CD1c-positive myeloid dendritic cell (primary cell): ENCODE measurements at regions not wholly inside any gene's neighbourhood (a gene's known extent, or its start where the extent isn't known, plus 50 kb on each side); places are given as distances from the start of the nearest gene placed in this dataset.
"Not testable (repeated sequence)": the region's sequence is repeated elsewhere in the genome, so short reads cannot be mapped to it uniquely, and the experiment has no call there.

Experiments
- DNase-seq: peaks from one replicate; pipeline ENCODE4 v3.0.0-alpha.2; 2016; ENCODE audit errors: extremely low spot score

DNA sequence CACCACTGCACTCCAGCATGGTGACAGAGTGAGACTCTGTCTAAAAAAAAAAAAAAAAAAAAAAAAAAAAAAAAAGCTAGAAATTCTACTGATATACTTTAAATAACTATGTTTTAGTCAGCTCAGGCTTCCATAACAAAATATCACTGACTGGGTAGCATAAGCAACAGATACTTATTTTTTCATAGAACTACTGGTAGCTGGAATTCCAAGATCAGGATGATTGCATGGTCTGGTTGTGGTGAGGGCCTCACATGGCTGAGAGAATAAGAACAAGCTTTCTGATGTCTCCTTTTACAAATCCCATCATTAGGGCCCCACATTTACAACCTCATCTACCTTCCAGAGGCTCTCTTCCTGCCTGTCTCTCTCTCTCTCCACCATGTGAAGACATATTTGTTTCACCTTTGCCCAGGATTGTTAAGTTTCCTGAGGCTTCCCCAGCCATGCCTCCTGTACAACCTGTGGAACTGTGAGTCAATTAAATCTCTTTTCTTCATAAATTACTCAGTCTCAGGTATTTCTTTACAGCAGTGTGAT lies 126.7 kb upstream of the SEMA3C start:
- no peak for DNase-seq

DNA sequence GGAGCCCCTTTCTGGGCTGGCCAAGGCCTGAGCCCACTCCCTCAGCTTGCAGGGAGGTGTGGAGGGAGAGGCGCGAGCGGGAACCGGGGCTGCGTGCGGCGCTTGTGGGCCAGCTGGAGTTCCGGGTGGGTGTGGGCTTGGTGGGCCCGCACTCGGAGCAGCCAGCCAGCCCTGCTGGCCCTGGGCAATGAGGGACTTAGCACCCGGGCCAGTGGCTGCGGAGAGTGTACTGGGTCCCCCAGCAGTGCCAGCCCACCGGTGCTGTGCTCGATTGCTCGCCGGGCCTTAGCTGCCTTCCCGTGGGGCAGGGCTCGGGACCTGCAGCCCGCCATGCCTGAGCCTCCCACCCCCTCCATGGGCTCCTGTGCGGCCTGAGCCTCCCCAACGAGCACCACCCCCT lies 123.8 kb upstream of the SEMA3C start:
- DNase-seq, result not testable (repeated sequence)

DNA sequence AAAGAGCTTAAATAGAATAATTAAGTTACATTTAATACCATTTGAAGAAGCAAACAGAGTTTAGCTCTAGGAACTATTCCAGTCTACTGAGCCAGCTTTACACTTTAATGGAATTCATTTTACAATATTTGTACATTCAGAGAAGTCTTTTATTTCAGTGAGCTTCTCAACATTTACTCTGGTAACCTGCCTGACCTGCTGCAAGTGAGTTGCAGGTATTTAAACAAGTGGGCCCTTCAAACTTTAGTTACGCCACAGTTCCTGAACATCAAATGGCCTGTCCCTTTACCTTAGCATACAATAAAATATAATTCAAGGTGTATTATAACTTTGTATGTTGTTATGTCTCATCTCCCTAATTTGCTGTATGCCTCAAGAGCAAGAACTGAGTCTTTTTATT lies 121.6 kb upstream of the SEMA3C start:
- DNase-seq, result no peak

DNA sequence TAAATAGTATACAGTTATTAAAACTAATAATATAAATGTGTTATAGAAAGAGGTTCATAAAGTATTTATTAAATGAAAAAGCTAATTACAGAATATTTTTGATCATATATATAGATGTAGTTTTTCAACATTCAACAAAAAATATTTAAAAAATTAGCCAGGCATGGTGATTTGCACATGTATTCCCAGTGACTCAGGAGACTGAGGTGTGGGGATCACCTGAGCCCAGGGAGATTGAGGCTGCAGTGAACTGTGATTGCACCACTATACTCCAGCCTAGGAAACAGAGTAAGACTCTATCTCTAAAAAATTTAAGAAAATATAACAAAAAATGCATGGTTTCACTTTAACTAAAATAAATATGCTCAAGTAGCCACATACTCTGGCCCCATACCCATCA lies 118.0 kb upstream of the SEMA3C start:
- DNase-seq, result no peak

DNA sequence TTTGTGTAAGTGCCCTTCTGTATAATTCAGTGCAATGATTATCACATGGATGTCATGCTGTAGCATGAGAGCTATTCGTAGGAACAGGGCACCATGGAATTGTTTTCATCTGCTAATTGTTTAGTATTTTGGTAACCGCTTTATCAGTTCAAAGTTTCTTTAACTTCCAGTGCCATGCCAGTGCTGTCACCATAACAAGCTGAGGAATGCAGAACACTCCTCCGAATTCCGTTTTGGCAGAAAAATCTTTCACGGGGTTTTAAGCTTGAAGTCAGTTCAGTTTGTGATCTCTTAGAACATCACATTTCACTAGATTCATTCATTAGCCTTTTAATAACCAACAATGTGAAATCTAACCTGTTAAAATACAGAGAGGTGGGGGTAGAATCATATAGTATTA lies 117.2 kb upstream of the SEMA3C start:
- DNase-seq, result no peak

DNA sequence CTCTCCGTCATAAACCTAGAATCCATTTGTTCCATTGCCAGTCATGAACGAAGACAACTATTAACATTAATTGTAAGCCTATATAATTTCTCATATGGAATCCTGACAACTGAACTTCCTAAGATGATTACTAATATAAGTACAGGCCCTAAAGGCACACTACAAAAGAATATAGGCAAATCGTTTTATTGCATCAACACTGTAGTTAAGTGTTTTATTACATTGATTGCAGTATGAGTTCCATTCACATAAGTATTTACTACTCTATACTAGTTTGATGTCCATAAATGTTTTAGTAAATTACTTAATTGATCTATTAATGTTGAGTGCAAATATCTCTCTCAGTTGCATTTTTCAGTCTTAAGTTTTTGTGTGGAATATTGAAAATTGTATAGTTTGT lies 113.1 kb upstream of the SEMA3C start:
- DNase-seq, result no peak

DNA sequence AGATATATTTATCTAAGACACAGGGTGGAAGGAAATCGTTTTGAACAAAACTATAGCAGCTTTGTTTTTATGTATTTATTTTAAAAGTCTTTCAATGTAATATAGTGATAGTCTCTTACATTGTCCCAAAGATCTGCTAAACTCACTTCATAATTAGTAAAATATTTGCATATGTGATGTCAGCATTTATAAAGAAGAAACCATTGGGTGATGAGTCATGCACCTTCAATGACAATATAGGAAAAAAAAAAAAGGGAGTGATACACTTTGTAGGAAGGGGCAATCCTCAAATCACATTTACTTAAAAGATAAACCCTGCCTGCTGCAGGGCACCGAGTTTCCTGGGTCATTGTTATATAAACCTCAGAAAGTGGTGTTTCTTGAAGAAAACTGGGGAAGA lies 112.4 kb upstream of the SEMA3C start:
- DNase-seq, result no peak

DNA sequence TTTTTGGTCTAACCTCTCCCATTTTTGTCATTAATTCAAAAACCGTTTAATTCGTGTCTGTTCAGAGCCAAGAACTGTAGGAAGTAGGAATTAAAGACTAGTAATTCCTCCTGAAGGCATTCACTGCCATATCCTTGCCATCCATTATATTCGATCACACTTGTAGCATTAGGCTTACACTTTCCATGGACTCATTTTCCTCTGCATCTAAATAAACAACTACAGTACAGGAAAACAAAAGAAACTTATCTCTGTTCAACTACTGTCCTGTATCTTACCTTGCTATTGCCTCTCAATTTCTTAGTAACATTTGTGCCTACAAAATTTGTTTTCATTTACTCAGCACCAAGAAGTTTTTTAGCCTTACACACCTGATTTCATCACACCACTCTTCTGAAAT lies 111.6 kb upstream of the SEMA3C start:
- DNase-seq, result no peak

DNA sequence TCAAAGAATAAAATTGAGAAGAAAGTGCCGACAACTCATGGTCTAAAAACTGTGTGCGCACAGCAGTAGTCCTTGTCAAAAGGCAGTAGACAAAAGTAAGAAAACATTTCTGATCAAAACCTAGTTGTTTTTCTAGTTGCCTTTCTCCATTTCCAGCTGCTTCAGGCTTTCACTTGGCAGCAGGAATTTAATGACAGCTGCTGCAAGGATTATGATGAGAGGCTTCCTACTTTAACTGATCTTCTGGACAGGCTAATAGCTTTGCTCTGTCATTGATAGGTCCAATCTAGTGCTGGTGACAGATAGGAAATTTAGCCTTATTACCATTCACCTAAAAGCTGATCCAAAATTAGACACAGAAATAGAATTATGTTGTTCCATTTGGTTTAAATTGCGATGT lies 110.7 kb upstream of the SEMA3C start:
- DNase-seq, result no peak

DNA sequence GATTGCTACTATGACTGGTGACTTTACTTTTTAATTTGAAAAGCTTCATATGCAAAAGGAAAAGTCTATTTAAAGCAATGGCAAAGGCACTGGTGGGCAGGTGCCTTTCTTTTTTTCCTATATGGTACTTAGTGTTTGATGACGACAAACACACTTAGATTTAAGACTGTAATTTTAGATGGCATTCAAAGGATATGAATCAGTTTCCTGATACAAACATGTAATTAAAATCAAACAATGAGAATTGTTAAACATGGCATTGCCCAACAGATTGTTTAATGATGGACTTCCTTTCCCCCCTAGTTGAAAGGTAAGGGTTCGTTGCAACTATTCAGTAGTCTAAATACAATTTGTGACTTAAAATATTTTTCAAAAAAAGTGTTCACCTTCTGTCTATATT lies 106.5 kb upstream of the SEMA3C start:
- no peak for DNase-seq

DNA sequence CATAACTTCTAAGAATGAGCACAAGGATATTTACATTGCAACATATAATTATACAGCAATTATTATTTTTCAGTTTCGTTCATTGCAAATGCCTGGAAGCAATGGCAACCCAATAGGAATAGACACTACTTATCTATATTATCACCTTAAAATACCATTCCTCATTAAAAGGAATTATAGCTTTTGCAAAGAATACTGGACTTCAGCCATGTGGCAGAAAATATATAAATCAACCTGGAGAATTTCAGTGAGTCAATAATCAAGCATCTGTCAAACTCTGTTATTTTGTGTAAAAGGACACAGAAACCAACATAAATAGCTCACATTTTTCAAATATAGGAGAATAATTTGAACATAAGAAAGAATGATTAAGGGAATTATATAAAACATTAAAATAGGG lies 96.1 kb upstream of the SEMA3C start:
- no peak for DNase-seq

DNA sequence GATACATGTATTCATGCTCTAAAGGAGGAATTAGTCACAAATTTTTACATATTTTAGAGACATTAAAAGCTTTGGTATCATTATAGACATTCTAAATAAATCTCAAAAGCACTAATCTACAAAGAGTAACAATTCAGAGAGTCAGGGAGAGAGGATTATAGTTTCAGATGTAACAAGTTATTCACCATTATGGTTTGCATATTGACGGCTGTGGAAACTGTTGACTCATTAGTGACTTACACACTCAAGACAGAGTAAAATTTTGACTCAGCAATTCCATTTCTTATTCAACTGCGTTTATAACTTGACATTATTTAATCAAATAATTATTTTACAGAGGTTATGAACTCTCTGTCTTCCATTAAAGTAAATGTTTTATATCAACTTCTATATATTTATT lies 95.4 kb upstream of the SEMA3C start:
- no peak for DNase-seq

DNA sequence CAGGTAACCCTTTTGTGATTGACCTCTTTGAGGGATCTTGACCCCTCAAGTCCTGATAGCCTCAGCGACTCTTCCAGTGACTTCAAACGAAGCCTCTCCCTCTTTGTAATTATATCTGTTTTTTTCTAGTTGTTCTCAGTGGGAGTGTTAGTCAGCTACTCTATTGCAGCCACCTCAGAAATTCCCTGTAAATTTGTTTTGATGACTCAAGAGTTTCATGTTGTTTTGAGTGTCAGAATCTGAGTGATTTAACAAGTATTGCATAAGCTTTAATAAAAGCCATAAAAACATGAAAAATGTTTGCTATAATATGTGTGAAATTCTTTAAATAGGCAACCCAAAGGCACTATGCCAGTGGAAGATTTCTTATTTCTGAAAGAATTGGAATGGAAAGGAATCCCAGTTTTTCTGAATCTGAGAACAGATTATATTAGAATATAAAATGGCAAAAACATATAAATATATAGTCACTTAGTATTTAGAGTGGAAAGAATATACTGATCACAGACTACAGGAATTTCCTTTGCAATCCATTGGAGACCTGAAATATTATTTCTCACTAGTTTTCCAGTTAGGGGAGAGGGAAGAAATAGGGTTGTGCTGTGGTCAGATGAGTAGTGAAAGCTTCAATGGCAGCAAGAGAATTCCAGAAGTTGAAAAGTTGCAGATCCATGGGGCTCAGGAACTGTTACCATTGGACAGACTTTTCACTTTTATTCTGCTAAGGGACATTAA lies 94.4 kb upstream of the SEMA3C start:
- no peak for DNase-seq

DNA sequence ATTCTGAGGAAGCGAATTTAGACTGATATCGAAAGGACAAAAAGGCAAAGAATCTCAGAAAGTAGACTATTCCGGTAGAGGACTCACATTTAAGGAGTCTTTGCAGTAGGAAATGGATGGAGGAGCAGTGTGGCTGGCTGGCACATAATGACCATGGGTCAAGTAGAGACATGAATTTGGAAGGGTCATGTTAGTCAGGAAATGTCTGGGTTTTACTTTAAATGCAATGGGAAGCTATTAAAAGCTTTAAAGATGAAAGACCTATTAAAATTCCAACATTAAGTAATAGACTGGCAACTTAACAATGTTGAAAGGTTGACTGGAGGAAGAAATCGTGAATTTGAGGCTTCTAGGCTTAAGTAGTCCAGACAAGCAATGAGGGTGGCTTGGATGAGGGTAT lies 90.0 kb upstream of the SEMA3C start:
- no peak for DNase-seq

DNA sequence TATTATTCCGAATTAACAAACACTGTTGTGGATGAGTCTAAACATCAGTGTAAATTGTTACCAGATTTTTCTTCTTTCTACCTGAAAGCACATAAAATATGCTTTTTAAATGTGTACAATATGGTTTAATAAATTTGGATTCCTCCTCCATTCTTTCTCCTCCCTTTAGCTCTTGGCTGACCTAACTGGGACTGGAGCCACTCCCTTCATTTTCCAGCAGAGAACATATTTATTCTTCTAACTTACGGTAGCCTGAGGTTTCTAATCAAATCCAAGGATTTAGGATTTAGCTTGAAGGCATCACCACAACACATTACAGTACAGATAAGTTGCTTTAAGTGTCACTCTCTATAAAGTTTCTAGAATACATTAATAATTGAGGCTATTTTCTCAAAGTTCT lies 88.2 kb upstream of the SEMA3C start:
- DNase-seq, result no peak

DNA sequence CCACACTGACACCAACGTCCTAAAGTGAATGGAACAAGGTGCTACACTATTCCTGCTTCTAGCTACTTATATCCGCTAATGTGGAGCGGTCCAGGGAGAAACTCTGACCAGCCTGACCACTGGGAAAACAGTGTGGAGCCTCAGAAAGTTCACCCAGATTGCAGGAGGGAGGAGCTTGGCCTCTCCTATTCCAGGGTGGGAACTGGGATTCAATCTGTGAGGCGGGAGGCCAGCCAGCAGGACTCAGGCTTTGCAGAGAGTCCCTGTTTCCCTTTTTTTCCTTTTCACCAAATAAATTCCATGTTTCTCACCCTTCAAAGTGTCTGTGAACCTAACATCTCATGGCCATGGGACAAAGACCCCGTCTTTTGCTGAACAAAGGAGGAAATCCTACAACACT lies 86.4 kb upstream of the SEMA3C start:
- DNase-seq, result no peak

DNA sequence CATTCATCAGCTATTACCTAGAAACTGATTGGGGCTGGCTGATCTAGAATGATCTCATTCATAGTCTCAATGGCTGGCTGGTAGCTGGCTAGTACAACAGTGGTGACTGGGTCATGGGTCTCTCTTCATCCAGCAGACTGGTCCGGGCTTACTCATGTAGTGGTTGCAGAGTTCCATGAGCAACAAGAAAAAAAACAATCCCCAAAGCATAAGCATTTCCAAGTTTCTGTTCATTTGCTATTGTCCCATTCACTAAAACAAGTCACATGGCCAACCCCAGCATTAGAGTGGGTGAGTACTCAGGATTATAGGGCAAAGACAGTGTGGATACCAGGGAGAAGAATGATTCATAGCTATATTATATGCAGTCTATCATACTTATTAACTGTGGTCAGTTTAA lies 85.2 kb upstream of the SEMA3C start:
- no peak for DNase-seq

DNA sequence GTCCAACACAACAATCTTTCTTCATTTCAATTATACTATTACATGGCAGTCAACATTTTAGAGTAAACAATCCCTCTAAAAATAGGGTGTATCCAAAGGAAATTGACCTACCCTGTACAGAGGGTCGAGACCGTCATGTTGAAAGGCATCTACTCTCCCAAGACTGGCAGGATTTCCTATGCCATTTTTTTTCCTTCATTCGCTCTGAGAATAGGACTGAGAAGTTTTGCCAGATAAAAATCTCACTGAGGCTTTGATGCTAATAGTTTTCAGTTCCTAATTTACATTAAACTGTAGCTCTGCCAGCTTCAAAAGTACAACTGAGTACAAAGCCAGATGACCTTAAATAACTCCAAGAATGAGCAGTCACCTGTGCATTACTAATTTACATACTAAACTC lies 84.5 kb upstream of the SEMA3C start:
- DNase-seq, result no peak

DNA sequence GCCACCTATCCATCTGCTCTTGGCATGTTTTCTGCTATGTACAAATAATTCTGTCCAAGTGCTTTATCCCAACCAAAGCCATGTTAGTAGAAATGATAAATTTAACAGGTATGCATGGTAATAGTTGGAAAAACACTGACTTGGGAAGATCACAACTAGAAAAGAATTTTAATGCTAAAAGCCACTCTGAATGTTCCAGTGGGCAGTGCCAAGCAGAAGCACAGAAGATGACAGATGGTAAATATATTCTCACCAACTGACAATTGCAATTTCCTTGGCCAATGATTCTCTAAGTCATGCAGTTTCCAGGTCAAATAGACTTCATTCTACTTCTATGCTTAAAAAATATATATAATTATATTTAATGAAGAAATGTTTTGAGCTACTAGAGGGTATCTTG lies 83.6 kb upstream of the SEMA3C start:
- no peak for DNase-seq

DNA sequence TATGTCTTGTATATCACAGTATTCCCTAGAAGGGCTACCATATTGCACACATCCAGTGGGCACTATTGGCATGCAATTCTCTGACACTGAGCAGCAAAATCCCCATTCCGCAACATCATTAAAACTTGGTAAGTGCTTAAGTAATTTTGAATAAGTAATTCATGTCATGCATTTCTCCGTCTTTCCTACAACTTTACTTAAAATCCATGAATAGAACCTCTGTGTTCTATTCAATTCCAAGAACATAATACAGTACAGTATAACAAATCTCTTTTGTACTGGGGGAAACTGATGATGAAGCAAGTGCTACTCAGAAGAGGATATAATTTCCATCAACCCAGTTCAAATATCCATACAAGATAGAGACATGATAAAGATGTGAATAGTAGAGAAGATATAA lies 80.9 kb upstream of the SEMA3C start:
- DNase-seq, result no peak

DNA sequence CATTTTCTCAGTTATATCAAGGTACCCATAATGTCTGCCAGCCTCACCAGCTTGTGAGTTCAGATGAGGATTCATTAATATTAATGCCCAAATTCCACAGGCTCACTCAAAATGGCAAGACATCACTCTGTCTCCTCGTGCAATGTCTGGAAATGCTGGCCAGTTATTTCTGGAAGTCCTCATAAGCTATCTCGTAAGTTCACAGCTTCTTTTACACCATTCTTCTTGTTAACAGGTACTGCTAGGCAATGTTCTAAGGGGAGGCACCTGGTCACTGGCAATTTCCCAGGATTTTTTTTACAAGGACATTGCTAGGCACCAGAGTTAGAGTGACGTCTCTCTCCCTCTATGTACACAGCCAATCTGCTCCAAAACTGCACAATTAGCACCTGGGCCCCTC lies 80.2 kb upstream of the SEMA3C start:
- no peak for DNase-seq

DNA sequence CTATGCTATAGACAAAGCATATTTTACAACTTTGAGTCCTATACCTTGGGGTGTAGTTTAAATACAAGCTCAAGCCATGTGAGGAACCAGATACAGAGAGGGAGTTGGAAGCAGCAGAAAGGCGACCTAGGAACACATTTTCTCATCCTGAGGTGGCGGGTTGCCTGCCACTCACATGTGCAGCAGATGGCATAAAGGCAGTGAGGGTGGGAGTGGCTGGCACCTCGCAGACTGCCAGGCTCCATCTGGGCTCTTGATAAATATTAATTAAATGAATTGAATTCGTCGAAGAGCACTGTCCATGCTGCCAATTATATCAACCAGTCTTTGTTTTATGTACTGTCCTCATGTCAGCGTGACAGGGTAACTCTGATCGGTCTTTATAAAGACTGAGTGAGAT lies 79.0 kb upstream of the SEMA3C start:
- no peak for DNase-seq

DNA sequence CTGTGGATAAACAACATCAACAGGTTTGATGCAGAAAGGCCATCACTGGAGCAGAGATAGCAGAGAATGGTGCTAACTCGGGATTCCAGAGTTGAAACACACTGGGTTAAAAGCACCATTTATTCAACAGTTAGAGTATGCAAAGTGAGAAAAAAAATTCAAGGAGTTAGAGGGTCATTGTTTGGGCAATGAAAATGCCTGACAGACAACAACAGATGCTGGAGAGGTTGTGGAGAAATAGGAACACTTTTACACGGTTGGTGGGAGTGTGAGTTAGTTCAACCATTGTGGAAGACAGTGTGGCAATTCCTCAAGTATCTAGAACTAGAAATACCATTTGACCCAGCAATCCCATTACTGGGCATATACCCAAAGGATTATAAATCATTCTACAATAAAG lies 77.4 kb upstream of the SEMA3C start:
- DNase-seq, result not testable (repeated sequence)

DNA sequence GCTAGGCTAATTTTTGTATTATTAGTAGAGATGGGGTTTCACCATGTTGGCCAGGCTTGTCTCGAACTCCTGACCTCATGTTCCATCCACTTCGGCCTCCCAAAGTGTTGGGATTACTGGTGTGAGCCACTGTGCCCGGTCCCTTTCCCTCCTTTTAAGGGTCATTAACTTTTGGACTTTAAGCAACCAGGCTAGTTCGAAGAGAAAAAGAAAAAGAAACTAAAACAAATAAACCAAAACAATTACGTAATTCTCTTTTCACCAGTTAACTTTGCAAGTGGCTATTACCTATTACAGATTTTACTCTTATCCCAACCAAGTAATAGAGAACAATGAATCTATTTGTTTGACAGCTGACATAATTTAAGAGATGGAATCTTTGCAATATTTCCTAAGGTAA lies 72.8 kb upstream of the SEMA3C start:
- DNase-seq, result no peak
